Thoracic aorta (tissue), 2 donors: ENCODE measurements at regions not wholly inside any gene's neighbourhood (a gene's known extent, or its start where the extent isn't known, plus 50 kb on each side); places are given as distances from the start of the nearest gene placed in this dataset.

Experiments used
- ATAC-seq: fragments of 150-250 bp; one replicate; pipeline ENCODE4 v1.8.0; 2017; ENCODE audit warnings: low read depth; ENCODE audit not compliant: insufficient number of reproducible peaks, low FRiP score
- DNase-seq: peaks from one replicate; pipeline ENCODE4 v3.0.0-alpha.2; 2020; ENCODE audit warnings: low spot score
- H3K27ac ChIP-seq, 2 donors: fragments of 200-600 bp; sonication (generic); 1 replicate in 1 of 2; 2 replicates in 1 of 2; pipeline ENCODE4 v1.5.1; 2016; ENCODE audit warnings: mild to moderate bottlenecking in 2 of 2, moderate library complexity in 2 of 2
- H3K27me3 ChIP-seq: fragments of 200-600 bp; sonication (generic); replicated peaks from 2 replicates; pipeline ENCODE4 v1.6.0; 2016; ENCODE audit warnings: mild to moderate bottlenecking; ENCODE audit not compliant: insufficient read depth
- H3K36me3 ChIP-seq: fragments of 200-600 bp; sonication (generic); one replicate; pipeline ENCODE4 v1.5.1; 2016
- H3K4me1 ChIP-seq, 2 donors: fragments of 200-600 bp; sonication (generic); 1 replicate in 1 of 2; 2 replicates in 1 of 2; pipeline versions ENCODE4 v1.5.1 to v1.6.0; 2016; ENCODE audit warnings: low read depth in 2 of 2, mild to moderate bottlenecking in 1 of 2; ENCODE audit not compliant: control insufficient read depth in 1 of 2
- H3K4me3 ChIP-seq: fragments of 200-600 bp; sonication (generic); 2 replicates; pipeline ENCODE4 v1.5.1; 2016; ENCODE audit warnings: mild to moderate bottlenecking
- H3K9me3 ChIP-seq: fragments of 200-600 bp; sonication (generic); 2 replicates; pipeline ENCODE4 v1.5.1; 2016
- CTCF ChIP-seq: fragments of 200-600 bp; sonication (generic); IDR thresholded peaks from one replicate; pipeline ENCODE4 v1.5.1; 2019; ENCODE audit warnings: antibody characterized with exemption

- H3K4me3 ChIP-seq = no peak overlapping the region
- H3K27me3 ChIP-seq = no peaks in the 10 kb centered on the region
- no peaks in the 10 kb centered on the region for H3K4me1 ChIP-seq
- H3K36me3 ChIP-seq = no peaks in the 10 kb centered on the region
- ATAC-seq (no peak), DNase-seq (no peak)
- no peaks in the 10 kb centered on the region for H3K9me3 ChIP-seq
- no peak for TF ChIP-seq CTCF
- no peak overlapping the region for H3K27ac ChIP-seq
Observed at GRCh38 chr20:22513574-22513973, 70.8 kb downstream of the FOXA2 start.

- H3K9me3 ChIP-seq = no peaks in the 10 kb centered on the region
- ATAC-seq = no peak
- DNase-seq = no peak
- H3K4me1 ChIP-seq = no peaks in the 10 kb centered on the region
- no peak overlapping the region for H3K27ac ChIP-seq
- H3K27me3 ChIP-seq = no peaks in the 10 kb centered on the region
- TF ChIP-seq CTCF = no peak
- H3K36me3 ChIP-seq = no peaks in the 10 kb centered on the region
- H3K4me3 ChIP-seq = no peak overlapping the region
Observed at GRCh38 chr20:22512911-22513489, 71.4 kb downstream of the FOXA2 start.

- TF ChIP-seq CTCF = no peak
- no peak for DNase-seq
- ATAC-seq = no peak
- Histone ChIP-seq H3K9me3 (no peaks in the 10 kb centered on the region), H3K4me1 (no peaks in the 10 kb centered on the region), H3K36me3 (no peaks in the 10 kb centered on the region), H3K27ac (no peak overlapping the region), H3K27me3 (no peaks in the 10 kb centered on the region), H3K4me3 (no peak overlapping the region)
Observed at GRCh38 chr20:22511943-22512910, 72.1 kb downstream of the FOXA2 start.

GRCh38 chr20:22509843-22510147 lies 74.6 kb downstream of the FOXA2 start:
- no peaks in the 10 kb centered on the region for H3K27me3 ChIP-seq
- no peak for DNase-seq
- no peak overlapping the region for H3K4me3 ChIP-seq
- H3K9me3 ChIP-seq = no peaks in the 10 kb centered on the region
- no peak for ATAC-seq
- H3K4me1 ChIP-seq = no peaks in the 10 kb centered on the region
- no peak overlapping the region for H3K27ac ChIP-seq
- no peak for TF ChIP-seq CTCF
- no peaks in the 10 kb centered on the region for H3K36me3 ChIP-seq

GRCh38 chr20:22509090-22509842 lies 75.1 kb downstream of the FOXA2 start:
- Histone ChIP-seq H3K36me3 (no peaks in the 10 kb centered on the region), H3K27me3 (no peaks in the 10 kb centered on the region), H3K27ac (no peak overlapping the region), H3K4me1 (no peaks in the 10 kb centered on the region), H3K4me3 (no peak overlapping the region), H3K9me3 (no peaks in the 10 kb centered on the region)
- ATAC-seq = no peak
- DNase-seq = no peak
- no peak for TF ChIP-seq CTCF
